HepG2 (cell line): ENCODE measurements at regions not wholly inside any gene's neighbourhood (a gene's known extent, or its start where the extent isn't known, plus 50 kb on each side); places are given as distances from the start of the nearest gene placed in this dataset.

Experiments used
- ATAC-seq: fragments of 200-7000 bp; cut with Tn5 transposase; 3 replicates; pipeline ENCODE4 v1.9.1; 2020; ENCODE audit warnings: mild to moderate bottlenecking, moderate library complexity
- BruUV-seq: library from RNA; stranded (reverse); fragments of 400-500 nt; replicated peaks from 2 replicates; lab custom pipeline; 2021; lab: Mats Ljungman, UMichigan
- CTCF ChIA-PET: fragments of 300-600 bp; formaldehyde crosslinking; extraction: SDS; loops from one replicate; lab custom pipeline; 2021; ENCODE audit warnings: low total read pairs, inconsistent platforms, low intra/inter-chr PET ratio; lab: Yijun Ruan, JAX
- POLR2A ChIA-PET: fragments of 350-600 bp; sonication (Branson Sonifier 250); formaldehyde crosslinking; loops from one replicate; lab custom pipeline; 2020; ENCODE audit warnings: antibody characterized with exemption, inconsistent platforms; lab: Yijun Ruan, JAX
- DNase-seq: peaks from one replicate; pipeline ENCODE4 v3.0.0-alpha.2; 2015; ENCODE audit warnings: low spot score
- FAIRE-seq: peaks from 3 replicates; lab custom pipeline; 2011; peaks lifted over from hg19 to GRCh38; lab: Jason Lieb, UNC
- H2AFZ ChIP-seq: one replicate; pipeline ENCODE4 v1.6.1; 2011; ENCODE audit warnings: low read length, inconsistent platforms
- H3K27ac ChIP-seq: fragments of 300-600 bp; 3 replicates; pipeline ENCODE4 v1.8.0; 2011; ENCODE audit warnings: mixed run types, mild to moderate bottlenecking, mixed read lengths, low read length, inconsistent platforms; ENCODE audit not compliant: insufficient read depth; ENCODE audit errors: extremely low read length
- H3K27me3 ChIP-seq, 2 experiments: fragments of 200-600 bp in 1 of 2; 2 replicates in 1 of 2; 3 replicates in 1 of 2; pipeline versions ENCODE4 v1.6.0 to v1.8.0; 2011; ENCODE audit warnings: low read length in 2 of 2, mild to moderate bottlenecking in 2 of 2, moderate library complexity in 2 of 2, inconsistent platforms in 1 of 2; ENCODE audit not compliant: insufficient read depth in 2 of 2, control insufficient read depth in 1 of 2
- H3K36me3 ChIP-seq, 2 experiments: fragments of 200-600 bp in 1 of 2; replicated peaks in 1 of 2; 2 replicates in 1 of 2; 3 replicates in 1 of 2; pipeline versions ENCODE4 v1.5.1 to v1.8.0; 2011; ENCODE audit warnings: low read length in 2 of 2, inconsistent platforms in 1 of 2; ENCODE audit not compliant: insufficient read depth in 2 of 2, control insufficient read depth in 1 of 2
- H3K4me1 ChIP-seq: 2 replicates; pipeline ENCODE4 v1.5.1; 2012; ENCODE audit warnings: low read length, inconsistent platforms; ENCODE audit not compliant: insufficient read depth
- H3K4me2 ChIP-seq: 2 replicates; pipeline ENCODE4 v1.6.0; 2011; ENCODE audit warnings: low read depth, low read length, inconsistent platforms
- H3K4me3 ChIP-seq, 3 experiments: fragments of 200-600 bp in 1 of 3; sonication (generic), shearing (Covaris generic) in 1 of 3; replicated peaks in 1 of 3; 2 replicates each; pipeline ENCODE4 v1.5.1; 2011 to 2016; ENCODE audit warnings: low read length in 3 of 3, inconsistent platforms in 2 of 3, low read depth in 2 of 3, mild to moderate bottlenecking in 2 of 3, control low read depth in 1 of 3, mixed read lengths in 1 of 3; ENCODE audit not compliant: insufficient read depth in 1 of 3
- H3K79me2 ChIP-seq: one replicate; pipeline ENCODE4 v1.6.1; 2011; ENCODE audit warnings: low read length, inconsistent platforms; ENCODE audit not compliant: insufficient read depth
- H3K9ac ChIP-seq: 2 replicates; pipeline ENCODE4 v1.6.0; 2011; ENCODE audit warnings: mild to moderate bottlenecking, low read depth, low read length, inconsistent platforms; ENCODE audit not compliant: insufficient read depth
- H3K9me3 ChIP-seq: 2 replicates; pipeline ENCODE4 v1.5.1; 2012; ENCODE audit warnings: mild to moderate bottlenecking, low read length
- H4K20me1 ChIP-seq: 2 replicates; pipeline ENCODE4 v1.6.0; 2011; ENCODE audit warnings: inconsistent platforms, mild to moderate bottlenecking, low read length, moderate library complexity; ENCODE audit not compliant: insufficient read depth
- CHCHD3 ChIP-seq: sonication (generic); formaldehyde crosslinking; IDR thresholded peaks from 2 replicates; pipeline ENCODE4 v1.8.0; 2022; ENCODE audit warnings: mild to moderate bottlenecking, missing genetic modification reagents, moderate library complexity
- MED13 ChIP-seq: sonication (generic); formaldehyde crosslinking; IDR thresholded peaks from 2 replicates; pipeline ENCODE4 v1.5.0; 2020; ENCODE audit warnings: missing genetic modification reagents
- ZNF292 ChIP-seq: sonication (generic); formaldehyde crosslinking; IDR thresholded peaks from 2 replicates; pipeline ENCODE4 v1.8.1; 2022; ENCODE audit warnings: mild to moderate bottlenecking, low read depth, missing genetic modification reagents, borderline replicate concordance
- WGBS: methylation state at CpG from one replicate; pipeline ENCODE4 v1.1.6; 2017; ENCODE audit warnings: low lambda C conversion rate; 5-methylcytosine and 5-hydroxymethylcytosine counted together
- in situ Hi-C: cut with HindIII; loops from 2 replicates; pipeline ENCODE4 v1.10.0; 2017; ENCODE audit warnings: low pct_unique_long_range_greater_than_20kb; ENCODE audit not compliant: extremely low pct_ligation_motif_present
- intact Hi-C: fragments of 100-400 bp; cut with micrococcal nuclease; formaldehyde crosslinking; loops from one replicate; pipeline ENCODE4 v1.10.0; 2022; ENCODE audit not compliant: unreplicated experiment
- TF ChIP-seq, protein P1 (sequence below): sonication (generic); formaldehyde crosslinking; IDR thresholded peaks from 2 replicates; pipeline ENCODE4 v1.4.0; 2020; ENCODE audit warnings: missing genetic modification reagents
- TF ChIP-seq, protein P2 (sequence below): sonication (generic); formaldehyde crosslinking; IDR thresholded peaks from 2 replicates; pipeline ENCODE4 v1.8.0; 2022; ENCODE audit warnings: missing genetic modification reagents, mild to moderate bottlenecking, moderate library complexity, borderline replicate concordance
- TF ChIP-seq, protein P3 (sequence below): sonication (generic); formaldehyde crosslinking; IDR thresholded peaks from 2 replicates; pipeline ENCODE4 v1.5.1; 2020; ENCODE audit warnings: missing genetic modification reagents, mild to moderate bottlenecking, borderline replicate concordance
- TF ChIP-seq, protein P4 (sequence below): sonication (generic); formaldehyde crosslinking; conservative IDR thresholded peaks from 2 replicates; pipeline ENCODE4 v1.4.0; 2020; ENCODE audit warnings: missing genetic modification reagents
- TF ChIP-seq, protein P5 (sequence below): sonication (generic); formaldehyde crosslinking; IDR thresholded peaks from 2 replicates; pipeline ENCODE4 v1.4.0; 2020; ENCODE audit warnings: missing genetic modification reagents
- TF ChIP-seq, protein P6 (sequence below): sonication (generic); formaldehyde crosslinking; IDR thresholded peaks from 2 replicates; pipeline ENCODE4 v1.4.0; 2020; ENCODE audit warnings: missing genetic modification reagents

DNA sequence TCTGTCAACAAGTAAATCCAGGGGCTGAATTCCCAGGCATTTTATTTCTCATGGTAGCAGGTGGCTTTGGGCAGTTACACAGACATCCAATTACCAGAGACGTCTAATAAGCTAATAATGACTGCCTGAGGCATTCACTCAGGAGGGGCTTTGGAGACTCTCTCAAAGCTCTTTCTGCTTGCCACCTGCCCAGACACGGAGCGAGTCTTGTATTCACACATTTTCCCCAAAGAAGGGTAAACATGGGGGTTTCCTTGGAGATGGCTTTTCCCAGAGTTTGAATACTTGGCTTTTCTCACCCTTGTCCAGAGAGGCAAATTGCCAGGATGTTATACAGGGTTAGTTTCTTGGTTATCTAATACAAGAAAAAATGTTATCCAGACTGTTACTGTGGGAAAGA lies 132.6 kb downstream of the DIPK2A start:
- ChIA-PET POLR2A (no interaction called here), CTCF (no interaction called here)
- ATAC-seq = no peak
- H3K79me2 ChIP-seq = no peaks in the 10 kb centered on the region
- no peak for FAIRE-seq
- no peak overlapping the region for H3K4me2 ChIP-seq
- TF ChIP-seq, protein P1, sequence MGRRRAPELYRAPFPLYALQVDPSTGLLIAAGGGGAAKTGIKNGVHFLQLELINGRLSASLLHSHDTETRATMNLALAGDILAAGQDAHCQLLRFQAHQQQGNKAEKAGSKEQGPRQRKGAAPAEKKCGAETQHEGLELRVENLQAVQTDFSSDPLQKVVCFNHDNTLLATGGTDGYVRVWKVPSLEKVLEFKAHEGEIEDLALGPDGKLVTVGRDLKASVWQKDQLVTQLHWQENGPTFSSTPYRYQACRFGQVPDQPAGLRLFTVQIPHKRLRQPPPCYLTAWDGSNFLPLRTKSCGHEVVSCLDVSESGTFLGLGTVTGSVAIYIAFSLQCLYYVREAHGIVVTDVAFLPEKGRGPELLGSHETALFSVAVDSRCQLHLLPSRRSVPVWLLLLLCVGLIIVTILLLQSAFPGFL (CRISPR knock-in tag) = no peak
- no peak for TF ChIP-seq ZNF292 (CRISPR knock-in tag)
- TF ChIP-seq, protein P2, sequence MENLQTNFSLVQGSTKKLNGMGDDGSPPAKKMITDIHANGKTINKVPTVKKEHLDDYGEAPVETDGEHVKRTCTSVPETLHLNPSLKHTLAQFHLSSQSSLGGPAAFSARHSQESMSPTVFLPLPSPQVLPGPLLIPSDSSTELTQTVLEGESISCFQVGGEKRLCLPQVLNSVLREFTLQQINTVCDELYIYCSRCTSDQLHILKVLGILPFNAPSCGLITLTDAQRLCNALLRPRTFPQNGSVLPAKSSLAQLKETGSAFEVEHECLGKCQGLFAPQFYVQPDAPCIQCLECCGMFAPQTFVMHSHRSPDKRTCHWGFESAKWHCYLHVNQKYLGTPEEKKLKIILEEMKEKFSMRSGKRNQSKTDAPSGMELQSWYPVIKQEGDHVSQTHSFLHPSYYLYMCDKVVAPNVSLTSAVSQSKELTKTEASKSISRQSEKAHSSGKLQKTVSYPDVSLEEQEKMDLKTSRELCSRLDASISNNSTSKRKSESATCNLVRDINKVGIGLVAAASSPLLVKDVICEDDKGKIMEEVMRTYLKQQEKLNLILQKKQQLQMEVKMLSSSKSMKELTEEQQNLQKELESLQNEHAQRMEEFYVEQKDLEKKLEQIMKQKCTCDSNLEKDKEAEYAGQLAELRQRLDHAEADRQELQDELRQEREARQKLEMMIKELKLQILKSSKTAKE = no peak
- no peak for TF ChIP-seq MED13 (CRISPR knock-in tag)
- TF ChIP-seq, protein P3, sequence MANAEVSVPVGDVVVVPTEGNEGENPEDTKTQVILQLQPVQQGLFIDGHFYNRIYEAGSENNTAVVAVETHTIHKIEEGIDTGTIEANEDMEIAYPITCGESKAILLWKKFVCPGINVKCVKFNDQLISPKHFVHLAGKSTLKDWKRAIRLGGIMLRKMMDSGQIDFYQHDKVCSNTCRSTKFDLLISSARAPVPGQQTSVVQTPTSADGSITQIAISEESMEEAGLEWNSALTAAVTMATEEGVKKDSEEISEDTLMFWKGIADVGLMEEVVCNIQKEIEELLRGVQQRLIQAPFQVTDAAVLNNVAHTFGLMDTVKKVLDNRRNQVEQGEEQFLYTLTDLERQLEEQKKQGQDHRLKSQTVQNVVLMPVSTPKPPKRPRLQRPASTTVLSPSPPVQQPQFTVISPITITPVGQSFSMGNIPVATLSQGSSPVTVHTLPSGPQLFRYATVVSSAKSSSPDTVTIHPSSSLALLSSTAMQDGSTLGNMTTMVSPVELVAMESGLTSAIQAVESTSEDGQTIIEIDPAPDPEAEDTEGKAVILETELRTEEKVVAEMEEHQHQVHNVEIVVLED (CRISPR knock-in tag) = no peak
- TF ChIP-seq, protein P4, sequence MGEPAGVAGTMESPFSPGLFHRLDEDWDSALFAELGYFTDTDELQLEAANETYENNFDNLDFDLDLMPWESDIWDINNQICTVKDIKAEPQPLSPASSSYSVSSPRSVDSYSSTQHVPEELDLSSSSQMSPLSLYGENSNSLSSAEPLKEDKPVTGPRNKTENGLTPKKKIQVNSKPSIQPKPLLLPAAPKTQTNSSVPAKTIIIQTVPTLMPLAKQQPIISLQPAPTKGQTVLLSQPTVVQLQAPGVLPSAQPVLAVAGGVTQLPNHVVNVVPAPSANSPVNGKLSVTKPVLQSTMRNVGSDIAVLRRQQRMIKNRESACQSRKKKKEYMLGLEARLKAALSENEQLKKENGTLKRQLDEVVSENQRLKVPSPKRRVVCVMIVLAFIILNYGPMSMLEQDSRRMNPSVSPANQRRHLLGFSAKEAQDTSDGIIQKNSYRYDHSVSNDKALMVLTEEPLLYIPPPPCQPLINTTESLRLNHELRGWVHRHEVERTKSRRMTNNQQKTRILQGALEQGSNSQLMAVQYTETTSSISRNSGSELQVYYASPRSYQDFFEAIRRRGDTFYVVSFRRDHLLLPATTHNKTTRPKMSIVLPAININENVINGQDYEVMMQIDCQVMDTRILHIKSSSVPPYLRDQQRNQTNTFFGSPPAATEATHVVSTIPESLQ = no peak
- TF ChIP-seq, protein P5, sequence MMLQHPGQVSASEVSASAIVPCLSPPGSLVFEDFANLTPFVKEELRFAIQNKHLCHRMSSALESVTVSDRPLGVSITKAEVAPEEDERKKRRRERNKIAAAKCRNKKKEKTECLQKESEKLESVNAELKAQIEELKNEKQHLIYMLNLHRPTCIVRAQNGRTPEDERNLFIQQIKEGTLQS = no peak
- TF ChIP-seq, protein P6, sequence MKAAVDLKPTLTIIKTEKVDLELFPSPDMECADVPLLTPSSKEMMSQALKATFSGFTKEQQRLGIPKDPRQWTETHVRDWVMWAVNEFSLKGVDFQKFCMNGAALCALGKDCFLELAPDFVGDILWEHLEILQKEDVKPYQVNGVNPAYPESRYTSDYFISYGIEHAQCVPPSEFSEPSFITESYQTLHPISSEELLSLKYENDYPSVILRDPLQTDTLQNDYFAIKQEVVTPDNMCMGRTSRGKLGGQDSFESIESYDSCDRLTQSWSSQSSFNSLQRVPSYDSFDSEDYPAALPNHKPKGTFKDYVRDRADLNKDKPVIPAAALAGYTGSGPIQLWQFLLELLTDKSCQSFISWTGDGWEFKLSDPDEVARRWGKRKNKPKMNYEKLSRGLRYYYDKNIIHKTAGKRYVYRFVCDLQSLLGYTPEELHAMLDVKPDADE (CRISPR knock-in tag) = no peak
- no peak for TF ChIP-seq CHCHD3 (CRISPR knock-in tag)
- H4K20me1 ChIP-seq = no peaks in the 10 kb centered on the region
- in situ Hi-C loops = no loop called here
- DNase-seq = no peak
- WGBS = 0% methylated on average over 3 of the region's 3 CpGs
- no peak overlapping the region for H2AFZ ChIP-seq
- no peaks in the 10 kb centered on the region; a peak in 1 of 5 replicates for H3K27me3 ChIP-seq
- no peaks in the 10 kb centered on the region for H3K36me3 ChIP-seq
- H3K9ac ChIP-seq = no peak overlapping the region
- H3K27ac ChIP-seq = no peak overlapping the region
- peaks cover 10% of the 10 kb centered on the region; the same call in 1 of the 2 replicates for H3K4me1 ChIP-seq
- no TSS peak for BruUV-seq
- H3K9me3 ChIP-seq = peaks cover 10% of the 10 kb centered on the region; the same call in 1 of the 2 replicates
- no peak overlapping the region for H3K4me3 ChIP-seq
- intact Hi-C loops = no loop called here
